HG02763 (cell line): ENCODE measurements at regions not wholly inside any gene's neighbourhood (a gene's known extent, or its start where the extent isn't known, plus 50 kb on each side); places are given as distances from the start of the nearest gene placed in this dataset.

Experiments used
- ATAC-seq: cut with Tn5 transposase; IDR thresholded peaks from one replicate; pipeline ENCODE4 v1.9.1; 2021; ENCODE audit warnings: mild to moderate bottlenecking, moderate library complexity; ENCODE audit not compliant: unreplicated experiment

GRCh38 chr10:31720546-31720945, 208.1 kb downstream of the ARHGAP12 start:
- ATAC-seq = no peak

GRCh38 chr10:31709476-31709875, 219.2 kb downstream of the ARHGAP12 start:
- no peak for ATAC-seq

- no peak for ATAC-seq
These were observed 219.6 kb downstream of the ARHGAP12 start for GRCh38 chr10:31709028-31709427.

GRCh38 chr10:31708474-31708873, 220.2 kb downstream of the ARHGAP12 start:
- no peak for ATAC-seq

- no peak for ATAC-seq
These were observed 220.6 kb downstream of the ARHGAP12 start for GRCh38 chr10:31708046-31708445.

- peak; percentile 83 for ATAC-seq
These were observed 221.3 kb downstream of the ARHGAP12 start for GRCh38 chr10:31707093-31708039.

- no peak for ATAC-seq
These were observed 222.1 kb downstream of the ARHGAP12 start for GRCh38 chr10:31706464-31707092.

GRCh38 chr10:31705136-31705535, 223.5 kb downstream of the ARHGAP12 start:
- no peak for ATAC-seq

- ATAC-seq = no peak
These were observed 224.4 kb downstream of the ARHGAP12 start for GRCh38 chr10:31704195-31704594.

GRCh38 chr10:31702954-31703353, 225.7 kb downstream of the ARHGAP12 start:
- no peak for ATAC-seq

GRCh38 chr10:31702005-31702404, 226.6 kb downstream of the ARHGAP12 start:
- no peak for ATAC-seq

GRCh38 chr10:31701546-31701945, 227.1 kb downstream of the ARHGAP12 start:
- no peak for ATAC-seq

- ATAC-seq = no peak
These were observed 228.4 kb downstream of the ARHGAP12 start for GRCh38 chr10:31700181-31700611.

GRCh38 chr10:31698181-31698830, 230.3 kb downstream of the ARHGAP12 start:
- ATAC-seq = no peak

- no peak for ATAC-seq
These were observed 231.1 kb downstream of the ARHGAP12 start for GRCh38 chr10:31697271-31698180.

- ATAC-seq = no peak
These were observed 233.4 kb downstream of the ARHGAP12 start for GRCh38 chr10:31694929-31695837.

- ATAC-seq = no peak
These were observed 234.4 kb downstream of the ARHGAP12 start for GRCh38 chr10:31694126-31694685.

- no peak for ATAC-seq
These were observed 235.1 kb downstream of the ARHGAP12 start for GRCh38 chr10:31693491-31693890.

- ATAC-seq = no peak
These were observed 239.4 kb downstream of the ARHGAP12 start for GRCh38 chr10:31689233-31689632.
